Tibial nerve (tissue), 4 donors: ENCODE measurements at regions not wholly inside any gene's neighbourhood (a gene's known extent, or its start where the extent isn't known, plus 50 kb on each side); places are given as distances from the start of the nearest gene placed in this dataset.
A peak's percentile ranks its signal among the peaks of the same experiment; 100 is the strongest.

ENCODE experiments used
- DNase-seq, 2 donors: peaks; one replicate each; pipeline ENCODE4 v3.0.0-alpha.2; 2019; ENCODE audit warnings: low spot score in 2 of 2
- H3K27ac ChIP-seq, 4 donors: fragments of 200-600 bp; sonication (generic) in 3 of 4; one replicate each; pipeline ENCODE4 v1.5.1; 2017 to 2019; ENCODE audit warnings: mild to moderate bottlenecking in 1 of 4
- H3K27me3 ChIP-seq, 2 donors: fragments of 200-600 bp; sonication (generic) in 1 of 2; one replicate each; pipeline versions ENCODE4 v1.5.1 to v1.6.0; 2017 to 2019
- H3K36me3 ChIP-seq, 3 donors: fragments of 200-600 bp; sonication (generic); one replicate each; pipeline ENCODE4 v1.5.1; 2018 to 2019
- H3K4me1 ChIP-seq, 4 donors: fragments of 200-600 bp; sonication (generic) in 3 of 4; one replicate each; pipeline ENCODE4 v1.5.1; 2017 to 2019
- H3K4me3 ChIP-seq, 4 donors: fragments of 200-600 bp; sonication (generic) in 3 of 4; one replicate each; pipeline ENCODE4 v1.5.1; 2017 to 2019; ENCODE audit warnings: mild to moderate bottlenecking in 1 of 4, moderate library complexity in 1 of 4
- H3K9me3 ChIP-seq, 4 donors: fragments of 200-600 bp; sonication (generic) in 3 of 4; one replicate each; pipeline ENCODE4 v1.5.1; 2017 to 2019
- CTCF ChIP-seq, 5 experiments: fragments of 200-600 bp in 3 of 5; fragments of 450-650 bp in 2 of 5; sonication (generic) in 3 of 5; IDR thresholded peaks; one replicate each; pipeline ENCODE4 v1.5.1; 2016 to 2019; ENCODE audit warnings: antibody characterized with exemption in 5 of 5, mild to moderate bottlenecking in 3 of 5, moderate library complexity in 2 of 5
- EP300 ChIP-seq, 2 donors: sonication (generic); formaldehyde crosslinking; IDR thresholded peaks; one replicate each; pipeline ENCODE4 v1.6.1; 2017; ENCODE audit warnings: antibody characterized with exemption in 2 of 2, mild to moderate bottlenecking in 1 of 2
- POLR2A ChIP-seq, 2 donors: fragments of 450-650 bp; IDR thresholded peaks; one replicate each; pipeline ENCODE4 v1.6.1; 2017; ENCODE audit warnings: antibody characterized with exemption in 2 of 2, mild to moderate bottlenecking in 2 of 2, moderate library complexity in 2 of 2
- WGBS, 2 donors: methylation state at CpG; one replicate each; pipeline ENCODE4 v1.1.5; 2018; 5-methylcytosine and 5-hydroxymethylcytosine counted together

- no peaks in the 10 kb centered on the region for H3K36me3 ChIP-seq
- no peaks in the 10 kb centered on the region for H3K27me3 ChIP-seq
- no peak overlapping the region for H3K4me3 ChIP-seq
- no peak for TF ChIP-seq CTCF (IDR thresholded peaks at IDR 0.05)
- TF ChIP-seq EP300 (IDR thresholded peaks at IDR 0.05): peak in 1 of 2 donors; percentile 95
- no peak for TF ChIP-seq POLR2A (IDR thresholded peaks at IDR 0.05)
- H3K27ac ChIP-seq: peak overlapping the region in 3 of 4 donors; percentile 56 to 73 (median 63)
- no peaks in the 10 kb centered on the region for H3K9me3 ChIP-seq
- H3K4me1 ChIP-seq: peaks cover 0 to 20% (median 4%) of the 10 kb centered on the region in 4 donors
- DNase-seq: peak; percentile 26 to 45
- 55 to 59% methylated on average over 10 of the region's 10 CpGs for WGBS, 2 donors
Observed at GRCh38 chr2:203656522-203657287, 49.7 kb upstream of the CD28 start.
